CD4-positive, alpha-beta memory T cell (primary cell): ENCODE measurements at regions not wholly inside any gene's neighbourhood (a gene's known extent, or its start where the extent isn't known, plus 50 kb on each side); places are given as distances from the start of the nearest gene placed in this dataset.

ENCODE experiments used
- CTCF ChIA-PET: fragments of 350-600 bp; sonication (Branson Sonifier 250); formaldehyde crosslinking; loops from one replicate; lab custom pipeline; 2021; ENCODE audit warnings: inconsistent platforms; ENCODE audit not compliant: partially characterized antibody; lab: Charles Lee
- POLR2A ChIA-PET: fragments of 350-600 bp; sonication (Branson Sonifier 250); formaldehyde crosslinking; loops from one replicate; lab custom pipeline; 2021; ENCODE audit not compliant: partially characterized antibody; lab: Charles Lee
- DNase-seq, 5 donors: peaks; one replicate each; pipeline versions ENCODE4 v3.0.0 to v3.0.0-alpha.2; 2020 to 2022; ENCODE audit warnings: mixed read lengths in 1 of 5
- H3K27ac ChIP-seq: one replicate; pipeline ENCODE4 v1.7.0; 2013; ENCODE audit warnings: low read depth, low read length
- H3K27me3 ChIP-seq: 2 replicates; pipeline ENCODE4 v1.7.0; 2013; ENCODE audit warnings: mild to moderate bottlenecking, low read length, moderate library complexity; ENCODE audit not compliant: insufficient read depth
- H3K36me3 ChIP-seq: 2 replicates; pipeline ENCODE4 v1.7.0; 2013; ENCODE audit warnings: mild to moderate bottlenecking, low read length, moderate library complexity; ENCODE audit not compliant: insufficient read depth
- H3K4me1 ChIP-seq: 2 replicates; pipeline ENCODE4 v1.7.0; 2013; ENCODE audit warnings: mild to moderate bottlenecking, low read length, moderate library complexity; ENCODE audit not compliant: insufficient read depth
- H3K4me3 ChIP-seq, 2 donors: one replicate each; pipeline ENCODE4 v1.7.0; 2013; ENCODE audit warnings: low read length in 2 of 2, mild to moderate bottlenecking in 1 of 2
- H3K9me3 ChIP-seq, 2 donors: one replicate each; pipeline ENCODE4 v1.7.0; 2013; ENCODE audit warnings: low read length in 2 of 2, control low read depth in 1 of 2; ENCODE audit not compliant: control insufficient read depth in 1 of 2
- H3K27ac Mint-ChIP-seq, 7 donors: one replicate each; pipeline ENCODE4 v1.8.0; 2020 to 2021; ENCODE audit warnings: mixed read lengths in 7 of 7, mild to moderate bottlenecking in 6 of 7, inconsistent platforms in 3 of 7, moderate library complexity in 3 of 7
- H3K27me3 Mint-ChIP-seq, 2 donors: one replicate each; pipeline ENCODE4 v1.8.0; 2020 to 2021; ENCODE audit warnings: mixed read lengths in 2 of 2
- H3K36me3 Mint-ChIP-seq, 2 donors: one replicate each; pipeline ENCODE4 v1.8.0; 2020 to 2021; ENCODE audit warnings: mixed read lengths in 2 of 2, inconsistent platforms in 1 of 2, mild to moderate bottlenecking in 1 of 2
- H3K4me1 Mint-ChIP-seq, 4 donors: one replicate each; pipeline ENCODE4 v1.8.0; 2020 to 2021; ENCODE audit warnings: mixed read lengths in 4 of 4, mild to moderate bottlenecking in 1 of 4
- H3K4me3 Mint-ChIP-seq, 8 donors: one replicate each; pipeline ENCODE4 v1.8.0; 2020 to 2021; ENCODE audit warnings: mixed read lengths in 8 of 8, mild to moderate bottlenecking in 7 of 8, moderate library complexity in 6 of 8, inconsistent platforms in 3 of 8
- H3K9me3 Mint-ChIP-seq, 8 donors: one replicate each; pipeline ENCODE4 v1.8.0; 2020 to 2021; ENCODE audit warnings: mixed read lengths in 8 of 8, mild to moderate bottlenecking in 5 of 8, inconsistent platforms in 3 of 8, moderate library complexity in 1 of 8
- intact Hi-C: fragments of 100-400 bp; cut with micrococcal nuclease; formaldehyde crosslinking; loops from one replicate; pipeline ENCODE4 v1.15.1; 2023

DNA sequence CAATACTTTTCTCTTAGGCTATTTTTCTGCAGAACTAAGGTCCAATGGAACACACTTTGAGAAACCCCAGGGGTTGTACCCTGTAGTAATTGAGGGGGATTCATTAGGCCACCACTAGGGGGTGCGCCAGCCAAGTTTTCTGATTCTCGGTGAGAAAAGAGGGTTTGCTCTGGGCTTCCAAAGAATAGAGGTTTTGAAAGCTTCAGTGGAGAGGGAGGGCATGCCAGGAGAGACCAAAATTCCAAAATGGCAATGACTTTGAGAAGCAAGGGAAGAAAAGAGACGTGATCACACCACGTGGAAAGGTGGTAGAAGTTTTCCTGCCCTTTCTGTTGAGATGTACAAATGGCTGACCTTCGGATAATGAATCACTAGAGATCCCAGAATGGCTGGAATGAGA is 323.3 kb downstream of the RPS6KC1 start:
- Mint-ChIP-seq H3K9me3 (no peaks in the 10 kb centered on the region), H3K36me3 (no peaks in the 10 kb centered on the region), H3K4me3 (no peak overlapping the region), H3K27me3 (peaks cover 0 to 3% of the 10 kb centered on the region in 2 donors), H3K4me1 (no peaks in the 10 kb centered on the region), H3K27ac (no peak overlapping the region)
- Histone ChIP-seq H3K4me3 (no peak overlapping the region), H3K36me3 (no peaks in the 10 kb centered on the region), H3K4me1 (no peaks in the 10 kb centered on the region), H3K27ac (no peak overlapping the region), H3K27me3 (no peaks in the 10 kb centered on the region), H3K9me3 (no peaks in the 10 kb centered on the region)
- DNase-seq = peak in 4 of 5 donors; percentile 13 to 29 (median 21)
- ChIA-PET POLR2A (no interaction called here), CTCF (interaction anchor here (2.2 kb wide), 1 partner anchor 749 kb away, joined by 6 read pairs; no protein-coding TSS in a partner anchor)
- intact Hi-C loops = no loop called here

DNA sequence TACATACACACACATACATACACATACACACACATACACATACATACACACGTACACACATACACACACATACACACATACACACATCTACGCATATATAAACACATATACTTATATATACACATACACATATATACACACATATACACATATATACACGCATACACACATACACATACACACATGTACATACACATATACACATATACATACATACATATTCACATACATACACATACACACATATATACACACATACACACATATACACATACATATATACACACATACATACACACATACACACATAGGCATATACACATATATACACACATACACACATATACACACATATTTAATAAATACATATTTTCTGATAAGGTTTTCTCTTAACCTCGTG is 324.0 kb downstream of the RPS6KC1 start:
- H3K27ac Mint-ChIP-seq = no peak overlapping the region
- H3K4me3 Mint-ChIP-seq = no peak overlapping the region
- ChIA-PET POLR2A (no interaction called here), CTCF (no interaction called here)
- no peaks in the 10 kb centered on the region for H3K4me1 Mint-ChIP-seq
- no peak overlapping the region for H3K27ac ChIP-seq
- H3K36me3 Mint-ChIP-seq = no peaks in the 10 kb centered on the region
- no peaks in the 10 kb centered on the region for H3K27me3 ChIP-seq
- peaks cover 0 to 3% of the 10 kb centered on the region in 2 donors for H3K27me3 Mint-ChIP-seq
- no peaks in the 10 kb centered on the region for H3K9me3 ChIP-seq
- H3K36me3 ChIP-seq = no peaks in the 10 kb centered on the region
- no peaks in the 10 kb centered on the region for H3K9me3 Mint-ChIP-seq
- no peaks in the 10 kb centered on the region for H3K4me1 ChIP-seq
- intact Hi-C loops = no loop called here
- no peak for DNase-seq
- H3K4me3 ChIP-seq = no peak overlapping the region

DNA sequence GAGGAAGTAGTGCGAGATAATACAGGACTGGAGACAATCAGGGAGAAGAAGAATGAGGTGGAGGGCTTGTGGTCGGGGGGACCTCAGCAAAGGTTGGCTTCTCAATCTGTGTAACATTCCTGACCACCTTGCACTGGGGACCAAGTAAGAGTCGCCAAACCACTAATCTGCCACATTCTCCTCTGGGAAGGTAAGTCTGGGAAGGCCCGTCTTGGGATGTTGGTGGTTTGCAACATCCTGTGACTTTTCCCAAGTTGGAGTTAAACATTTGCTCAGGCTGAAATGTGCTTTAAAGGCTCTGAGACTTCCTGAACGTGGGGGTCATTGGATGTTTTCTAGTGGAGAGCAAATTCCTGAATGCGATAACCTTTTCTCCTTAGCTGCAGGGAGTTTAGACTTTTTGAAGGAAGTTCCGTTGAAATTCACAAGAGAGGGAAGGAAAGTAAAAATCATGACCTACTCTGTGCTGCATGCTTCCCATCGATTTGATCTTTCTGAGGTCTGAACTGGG is 325.9 kb downstream of the RPS6KC1 start:
- POLR2A ChIA-PET = no interaction called here
- H3K4me3 Mint-ChIP-seq = no peak overlapping the region
- H3K9me3 ChIP-seq = no peaks in the 10 kb centered on the region
- H3K36me3 Mint-ChIP-seq = no peaks in the 10 kb centered on the region
- no peaks in the 10 kb centered on the region for H3K9me3 Mint-ChIP-seq
- intact Hi-C loops = no loop called here
- no peaks in the 10 kb centered on the region for H3K27me3 ChIP-seq
- no peak overlapping the region for H3K27ac ChIP-seq
- H3K4me1 ChIP-seq = no peaks in the 10 kb centered on the region
- H3K27me3 Mint-ChIP-seq = peaks cover 0 to 1% of the 10 kb centered on the region in 2 donors
- no peak for DNase-seq
- H3K4me1 Mint-ChIP-seq = no peaks in the 10 kb centered on the region
- CTCF ChIA-PET = interaction anchor here (0.8 to 1.5 kb wide), 2 partner anchors 12 to 746 kb away, joined by 3 to 5 read pairs; no protein-coding TSS in a partner anchor
- H3K4me3 ChIP-seq = no peak overlapping the region
- H3K27ac Mint-ChIP-seq = no peak overlapping the region
- H3K36me3 ChIP-seq = no peaks in the 10 kb centered on the region

DNA sequence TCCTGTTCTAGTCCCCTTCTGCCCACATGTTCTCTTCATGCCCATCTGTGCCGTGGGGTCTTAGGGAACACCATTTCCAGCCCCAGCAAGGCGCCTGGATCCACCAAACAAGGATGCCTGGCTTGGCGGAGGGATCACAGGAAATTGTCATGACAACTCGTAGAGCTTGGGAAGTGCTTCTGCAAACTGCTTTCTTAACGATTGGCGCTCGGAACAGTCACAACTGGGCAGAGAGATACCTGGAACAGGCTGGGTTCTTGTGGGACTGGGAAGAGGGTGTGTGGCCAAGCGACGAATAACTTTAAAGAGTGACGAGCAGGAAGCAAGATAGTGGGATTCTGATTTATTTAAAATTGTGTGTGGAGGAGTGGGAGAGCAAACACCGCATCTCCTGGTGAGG is 329.8 kb downstream of the RPS6KC1 start:
- H3K4me1 ChIP-seq = no peaks in the 10 kb centered on the region
- ChIA-PET POLR2A (no interaction called here), CTCF (no interaction called here)
- Mint-ChIP-seq H3K4me3 (no peak overlapping the region), H3K9me3 (peaks cover 0 to 8% (median 0%) of the 10 kb centered on the region in 8 donors), H3K27ac (no peak overlapping the region), H3K4me1 (no peaks in the 10 kb centered on the region), H3K27me3 (peaks cover 0 to 3% of the 10 kb centered on the region in 2 donors), H3K36me3 (no peaks in the 10 kb centered on the region)
- intact Hi-C loops = no loop called here
- no peak for DNase-seq
- no peak overlapping the region for H3K27ac ChIP-seq
- H3K36me3 ChIP-seq = no peaks in the 10 kb centered on the region
- H3K4me3 ChIP-seq = no peak overlapping the region
- H3K27me3 ChIP-seq = no peaks in the 10 kb centered on the region
- H3K9me3 ChIP-seq = no peaks in the 10 kb centered on the region

DNA sequence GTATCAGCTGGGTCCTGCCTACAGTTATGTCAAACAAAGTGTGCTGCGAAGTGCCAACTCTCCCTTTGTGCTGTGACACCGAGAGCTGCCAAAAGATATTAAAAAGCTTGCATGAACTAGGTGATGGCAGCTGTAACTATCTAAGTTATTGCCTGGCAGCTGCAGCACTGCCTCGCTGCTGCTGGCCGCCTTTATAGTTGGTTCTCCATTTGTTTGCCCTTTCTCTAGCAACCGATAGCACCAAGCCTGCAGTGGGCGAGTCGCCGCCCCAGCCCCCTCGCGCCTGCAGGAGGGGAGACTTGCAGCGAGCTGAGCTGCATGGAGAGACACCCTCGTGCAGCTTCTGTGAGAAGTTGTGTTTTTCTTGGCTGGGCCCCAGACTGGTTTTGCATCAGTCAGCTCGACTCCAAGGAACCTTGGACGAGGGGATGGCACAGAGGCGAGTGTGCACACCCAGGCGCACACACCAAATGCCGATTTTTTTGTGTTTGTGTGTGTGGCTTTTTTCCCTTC is 330.6 kb downstream of the RPS6KC1 start:
- Histone ChIP-seq H3K27me3 (no peaks in the 10 kb centered on the region), H3K4me1 (no peaks in the 10 kb centered on the region), H3K9me3 (no peaks in the 10 kb centered on the region), H3K27ac (no peak overlapping the region), H3K4me3 (no peak overlapping the region), H3K36me3 (no peaks in the 10 kb centered on the region)
- Mint-ChIP-seq H3K4me1 (no peaks in the 10 kb centered on the region), H3K27me3 (peaks cover 0 to 3% of the 10 kb centered on the region in 2 donors), H3K9me3 (peaks cover 0 to 8% (median 0%) of the 10 kb centered on the region in 8 donors), H3K36me3 (no peaks in the 10 kb centered on the region), H3K27ac (no peak overlapping the region), H3K4me3 (no peak overlapping the region)
- intact Hi-C loops = no loop called here
- ChIA-PET POLR2A (no interaction called here), CTCF (interaction anchor here (1.2 kb wide), 1 partner anchor 12 kb away, joined by 3 read pairs; no protein-coding TSS in a partner anchor)
- no peak for DNase-seq

DNA sequence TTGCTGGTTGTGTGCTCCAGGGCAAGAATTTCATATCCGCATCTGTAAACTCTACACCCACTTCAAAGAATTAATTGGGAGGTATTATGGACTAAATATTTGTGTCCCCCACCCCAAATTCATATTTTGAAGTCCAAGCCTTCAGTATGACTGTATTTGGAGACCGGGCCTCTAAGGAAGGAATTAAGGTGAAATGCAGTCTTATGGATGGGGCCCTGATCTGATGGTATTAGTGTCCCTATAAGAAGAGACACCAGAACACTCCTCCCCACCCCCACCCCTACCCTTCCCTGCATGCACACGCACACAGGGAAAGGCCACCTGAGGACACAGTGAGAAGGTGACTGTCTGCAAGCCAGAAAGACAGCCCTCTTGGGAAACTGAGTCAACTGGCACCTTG is 332.4 kb downstream of the RPS6KC1 start:
- Mint-ChIP-seq H3K36me3 (no peaks in the 10 kb centered on the region), H3K9me3 (peaks cover 0 to 8% (median 0%) of the 10 kb centered on the region in 8 donors), H3K4me3 (no peak overlapping the region), H3K27me3 (peaks cover 1 to 6% of the 10 kb centered on the region in 2 donors), H3K27ac (no peak overlapping the region), H3K4me1 (no peaks in the 10 kb centered on the region)
- H3K4me1 ChIP-seq = no peaks in the 10 kb centered on the region
- ChIA-PET CTCF (no interaction called here), POLR2A (no interaction called here)
- no peak overlapping the region for H3K4me3 ChIP-seq
- H3K36me3 ChIP-seq = no peaks in the 10 kb centered on the region
- DNase-seq = no peak
- no peaks in the 10 kb centered on the region for H3K9me3 ChIP-seq
- no peak overlapping the region for H3K27ac ChIP-seq
- intact Hi-C loops = no loop called here
- H3K27me3 ChIP-seq = no peaks in the 10 kb centered on the region

DNA sequence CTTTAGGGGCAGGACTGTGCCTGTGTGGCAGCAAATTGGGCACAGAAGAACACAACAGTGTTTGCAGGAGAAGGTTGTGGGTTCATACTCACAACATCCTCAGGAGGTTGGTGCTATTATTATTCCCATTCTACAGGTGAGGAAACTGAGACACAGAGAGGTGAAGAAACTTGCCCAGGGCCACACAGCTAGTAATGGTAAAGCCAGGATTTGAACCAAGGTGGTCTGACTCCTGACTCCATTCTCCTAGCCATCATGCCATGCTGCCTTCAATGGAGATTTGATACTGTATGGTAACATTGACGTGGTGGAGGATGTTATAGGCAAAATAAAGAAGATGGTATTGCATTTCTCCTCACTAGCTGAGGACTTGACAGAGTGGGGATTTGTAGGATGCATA is 334.2 kb downstream of the RPS6KC1 start:
- H3K4me3 ChIP-seq = no peak overlapping the region
- no peaks in the 10 kb centered on the region for H3K4me1 ChIP-seq
- DNase-seq = no peak
- POLR2A ChIA-PET = no interaction called here
- H3K36me3 Mint-ChIP-seq = no peaks in the 10 kb centered on the region
- H3K9me3 Mint-ChIP-seq = peaks cover 0 to 8% (median 0%) of the 10 kb centered on the region in 8 donors
- H3K9me3 ChIP-seq = no peaks in the 10 kb centered on the region
- no peak overlapping the region for H3K4me3 Mint-ChIP-seq
- no peaks in the 10 kb centered on the region for H3K36me3 ChIP-seq
- peak overlapping the region in 1 of 7 donors; percentile 19 for H3K27ac Mint-ChIP-seq
- H3K27me3 ChIP-seq = no peaks in the 10 kb centered on the region
- H3K27ac ChIP-seq = no peak overlapping the region
- intact Hi-C loops = no loop called here
- CTCF ChIA-PET = no interaction called here
- H3K27me3 Mint-ChIP-seq = peaks cover 1 to 6% of the 10 kb centered on the region in 2 donors
- H3K4me1 Mint-ChIP-seq = no peaks in the 10 kb centered on the region
